Thoracic aorta (tissue), 2 donors: ENCODE measurements at regions not wholly inside any gene's neighbourhood (a gene's known extent, or its start where the extent isn't known, plus 50 kb on each side); places are given as distances from the start of the nearest gene placed in this dataset.

Source experiments
- ATAC-seq: fragments of 150-250 bp; one replicate; pipeline ENCODE4 v1.8.0; 2017; ENCODE audit warnings: low read depth; ENCODE audit not compliant: insufficient number of reproducible peaks, low FRiP score
- DNase-seq: peaks from one replicate; pipeline ENCODE4 v3.0.0-alpha.2; 2020; ENCODE audit warnings: low spot score
- H3K27ac ChIP-seq, 2 donors: fragments of 200-600 bp; sonication (generic); 1 replicate in 1 of 2; 2 replicates in 1 of 2; pipeline ENCODE4 v1.5.1; 2016; ENCODE audit warnings: mild to moderate bottlenecking in 2 of 2, moderate library complexity in 2 of 2
- H3K27me3 ChIP-seq: fragments of 200-600 bp; sonication (generic); replicated peaks from 2 replicates; pipeline ENCODE4 v1.6.0; 2016; ENCODE audit warnings: mild to moderate bottlenecking; ENCODE audit not compliant: insufficient read depth
- H3K36me3 ChIP-seq: fragments of 200-600 bp; sonication (generic); one replicate; pipeline ENCODE4 v1.5.1; 2016
- H3K4me1 ChIP-seq, 2 donors: fragments of 200-600 bp; sonication (generic); 1 replicate in 1 of 2; 2 replicates in 1 of 2; pipeline versions ENCODE4 v1.5.1 to v1.6.0; 2016; ENCODE audit warnings: low read depth in 2 of 2, mild to moderate bottlenecking in 1 of 2; ENCODE audit not compliant: control insufficient read depth in 1 of 2
- H3K4me3 ChIP-seq: fragments of 200-600 bp; sonication (generic); 2 replicates; pipeline ENCODE4 v1.5.1; 2016; ENCODE audit warnings: mild to moderate bottlenecking
- H3K9me3 ChIP-seq: fragments of 200-600 bp; sonication (generic); 2 replicates; pipeline ENCODE4 v1.5.1; 2016
- CTCF ChIP-seq: fragments of 200-600 bp; sonication (generic); IDR thresholded peaks from one replicate; pipeline ENCODE4 v1.5.1; 2019; ENCODE audit warnings: antibody characterized with exemption

- Histone ChIP-seq H3K4me3 (no peak overlapping the region), H3K9me3 (no peaks in the 10 kb centered on the region), H3K4me1 (no peaks in the 10 kb centered on the region), H3K27ac (no peak overlapping the region), H3K27me3 (no peaks in the 10 kb centered on the region), H3K36me3 (no peaks in the 10 kb centered on the region)
- DNase-seq (no peak), ATAC-seq (no peak)
- TF ChIP-seq CTCF = no peak
Observed at GRCh38 chr10:34024693-34025425, 690.4 kb upstream of the NRP1 start.

- no peaks in the 10 kb centered on the region for H3K36me3 ChIP-seq
- H3K4me3 ChIP-seq = no peak overlapping the region
- ATAC-seq (no peak), DNase-seq (no peak)
- no peaks in the 10 kb centered on the region for H3K4me1 ChIP-seq
- no peaks in the 10 kb centered on the region for H3K9me3 ChIP-seq
- TF ChIP-seq CTCF = no peak
- H3K27ac ChIP-seq = no peak overlapping the region
- no peaks in the 10 kb centered on the region for H3K27me3 ChIP-seq
Observed at GRCh38 chr10:34024282-34024681, 689.8 kb upstream of the NRP1 start.

- Histone ChIP-seq H3K4me1 (no peaks in the 10 kb centered on the region), H3K4me3 (no peak overlapping the region), H3K36me3 (no peaks in the 10 kb centered on the region), H3K27me3 (no peaks in the 10 kb centered on the region), H3K27ac (no peak overlapping the region), H3K9me3 (no peaks in the 10 kb centered on the region)
- ATAC-seq (no peak), DNase-seq (no peak)
- TF ChIP-seq CTCF = no peak
Observed at GRCh38 chr10:34022195-34022594, 687.7 kb upstream of the NRP1 start.

GRCh38 chr10:34018784-34019183 lies 684.3 kb upstream of the NRP1 start:
- Histone ChIP-seq H3K9me3 (no peaks in the 10 kb centered on the region), H3K4me3 (no peak overlapping the region), H3K27me3 (no peaks in the 10 kb centered on the region), H3K4me1 (no peaks in the 10 kb centered on the region), H3K36me3 (no peaks in the 10 kb centered on the region), H3K27ac (no peak overlapping the region)
- no peak for TF ChIP-seq CTCF
- DNase-seq (no peak), ATAC-seq (no peak)

GRCh38 chr10:34018129-34018528 lies 683.7 kb upstream of the NRP1 start:
- DNase-seq (no peak), ATAC-seq (no peak)
- Histone ChIP-seq H3K27ac (no peak overlapping the region), H3K36me3 (no peaks in the 10 kb centered on the region), H3K27me3 (no peaks in the 10 kb centered on the region), H3K4me1 (no peaks in the 10 kb centered on the region), H3K4me3 (no peak overlapping the region), H3K9me3 (no peaks in the 10 kb centered on the region)
- no peak for TF ChIP-seq CTCF
